Retinal pigment epithelial cell (primary cell): ENCODE measurements at regions not wholly inside any gene's neighbourhood (a gene's known extent, or its start where the extent isn't known, plus 50 kb on each side); places are given as distances from the start of the nearest gene placed in this dataset.

Experiments used
- DNase-seq: peaks from one replicate; pipeline ENCODE4 v3.0.0-alpha.2; 2010; ENCODE audit warnings: low read depth
- H3K4me3 ChIP-seq: 2 replicates; pipeline ENCODE4 v1.5.1; 2011; ENCODE audit warnings: mild to moderate bottlenecking, low read length, control low read depth, moderate library complexity
- CTCF ChIP-seq: conservative IDR thresholded peaks from 2 replicates; pipeline ENCODE4 v1.5.1; 2011; ENCODE audit warnings: low read depth, low read length, control low read depth, inconsistent platforms

DNA sequence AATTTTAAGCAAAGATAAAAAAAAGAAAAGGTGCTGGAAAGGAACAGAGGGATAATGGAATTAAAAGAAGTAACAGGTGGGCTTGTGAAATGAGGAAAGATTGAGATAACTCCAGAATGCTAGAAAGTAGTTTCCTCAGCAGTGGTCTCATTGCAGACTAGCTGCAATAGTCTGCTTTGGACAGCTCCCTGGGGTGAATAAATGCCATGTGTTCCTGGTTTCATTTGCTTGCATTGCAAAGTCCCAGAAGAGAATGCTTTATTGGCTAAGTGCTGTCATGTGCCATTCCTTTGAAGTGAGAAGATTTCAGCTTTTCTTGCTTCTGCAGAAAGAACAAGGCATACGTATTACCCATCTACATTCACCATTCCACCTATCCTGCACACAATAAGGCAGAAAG is 478.8 kb upstream of the RAG2 start:
- no peak overlapping the region for H3K4me3 ChIP-seq
- TF ChIP-seq CTCF: no peak
- no peak for DNase-seq

DNA sequence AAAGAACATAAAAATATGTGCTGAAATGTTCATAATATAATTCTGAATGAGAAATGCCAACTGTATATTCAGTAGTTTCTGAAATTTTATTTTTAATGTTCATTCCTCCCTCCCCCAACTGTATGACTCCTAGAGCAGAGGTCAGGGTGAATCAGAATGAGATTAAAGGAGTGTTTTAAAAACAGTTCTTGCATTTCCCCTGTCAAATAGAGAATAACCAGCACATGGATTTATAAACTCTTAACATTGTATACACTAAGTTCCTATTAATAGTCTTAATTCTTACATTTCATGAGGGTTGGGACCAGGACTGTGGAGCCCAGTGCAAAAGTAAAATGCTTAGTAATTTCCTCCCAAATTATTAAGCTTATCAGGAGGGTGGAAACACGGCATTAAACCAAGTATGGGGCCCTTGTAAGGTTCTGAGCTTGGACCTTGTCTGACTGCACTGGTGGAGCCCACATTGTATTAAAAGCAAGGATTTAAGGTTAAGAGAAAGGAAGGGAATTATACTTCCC is 474.6 kb upstream of the RAG2 start:
- no peak overlapping the region for H3K4me3 ChIP-seq
- no peak for TF ChIP-seq CTCF
- DNase-seq: no peak

- no peak for TF ChIP-seq CTCF
- H3K4me3 ChIP-seq: no peak overlapping the region
- no peak for DNase-seq
These were observed 452.3 kb upstream of the RAG2 start for GRCh38 chr11:37050311-37050710.

DNA sequence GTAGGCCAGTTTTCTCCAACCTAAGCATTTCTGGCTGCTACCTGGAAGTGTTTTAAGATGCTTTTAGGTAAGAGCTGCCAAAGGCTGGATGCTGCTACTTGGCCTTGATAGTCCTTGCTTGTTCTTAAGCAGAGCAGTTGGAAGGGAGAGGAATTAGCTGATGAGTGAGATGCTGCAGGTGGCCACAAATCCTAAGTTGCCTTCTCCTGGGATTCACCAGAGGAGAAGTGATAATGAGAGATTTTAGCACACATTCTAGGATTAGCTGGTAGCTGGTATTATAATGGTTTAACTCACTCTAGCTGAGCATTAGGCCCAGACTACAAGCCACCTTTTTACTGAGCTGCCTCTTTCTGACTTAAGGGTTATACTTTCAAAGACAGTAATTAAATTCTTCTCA is 442.9 kb upstream of the RAG2 start:
- TF ChIP-seq CTCF: no peak
- no peak overlapping the region for H3K4me3 ChIP-seq
- no peak for DNase-seq

GRCh38 chr11:37038911-37039310 is 440.9 kb upstream of the RAG2 start:
- TF ChIP-seq CTCF: no peak
- H3K4me3 ChIP-seq: no peak overlapping the region
- DNase-seq: no peak

- no peak for TF ChIP-seq CTCF
- DNase-seq: no peak
- H3K4me3 ChIP-seq: no peak overlapping the region
These were observed 428.7 kb upstream of the RAG2 start for GRCh38 chr11:37026741-37027140.

DNA sequence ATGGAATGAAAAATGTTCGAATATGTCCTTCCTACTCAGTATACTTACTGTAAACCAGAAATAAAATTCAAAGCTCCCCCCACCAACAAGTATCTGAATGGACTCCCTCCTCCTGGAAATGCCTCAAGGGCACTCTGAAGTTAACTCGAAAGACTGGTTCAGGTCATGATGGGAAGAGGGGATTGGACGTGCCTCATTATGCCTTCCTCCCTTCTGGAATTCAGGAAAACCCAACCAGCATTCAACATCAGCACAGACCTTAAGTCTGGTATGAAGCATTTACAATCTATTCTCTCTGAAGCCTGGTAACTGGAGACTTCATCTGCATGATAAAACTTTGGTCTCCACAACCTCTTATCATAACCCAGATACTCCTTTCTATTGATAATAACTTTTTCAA is 428.3 kb upstream of the RAG2 start:
- no peak overlapping the region for H3K4me3 ChIP-seq
- no peak for TF ChIP-seq CTCF
- no peak for DNase-seq
